Nephron progenitor cell (in vitro differentiated cells): ENCODE measurements at regions not wholly inside any gene's neighbourhood (a gene's known extent, or its start where the extent isn't known, plus 50 kb on each side); places are given as distances from the start of the nearest gene placed in this dataset.

Experiments
- DNase-seq: peaks from one replicate; pipeline ENCODE4 v3.0.0; 2021
- H3K27ac Mint-ChIP-seq: 2 replicates; pipeline ENCODE4 v1.8.0; 2021; ENCODE audit warnings: mild to moderate bottlenecking, moderate library complexity, mixed read lengths
- H3K27me3 Mint-ChIP-seq: 2 replicates; pipeline ENCODE4 v1.8.0; 2021; ENCODE audit warnings: mild to moderate bottlenecking, low read depth, mixed read lengths; ENCODE audit not compliant: poor library complexity
- H3K36me3 Mint-ChIP-seq: 2 replicates; pipeline ENCODE4 v1.8.0; 2021; ENCODE audit warnings: low read depth, mixed read lengths
- H3K4me1 Mint-ChIP-seq: 2 replicates; pipeline ENCODE4 v1.8.0; 2021; ENCODE audit warnings: mixed read lengths
- H3K4me3 Mint-ChIP-seq: 2 replicates; pipeline ENCODE4 v1.8.0; 2021; ENCODE audit warnings: mild to moderate bottlenecking, moderate library complexity, mixed read lengths
- H3K9me3 Mint-ChIP-seq: 2 replicates; pipeline ENCODE4 v1.8.0; 2021; ENCODE audit warnings: mild to moderate bottlenecking, moderate library complexity, mixed read lengths
- TF ChIP-seq, protein P1 (sequence below): fragments of 200-600 bp; sonication (generic); IDR thresholded peaks from 2 replicates; pipeline ENCODE4 v1.5.0; 2021; ENCODE audit warnings: antibody characterized with exemption

DNA sequence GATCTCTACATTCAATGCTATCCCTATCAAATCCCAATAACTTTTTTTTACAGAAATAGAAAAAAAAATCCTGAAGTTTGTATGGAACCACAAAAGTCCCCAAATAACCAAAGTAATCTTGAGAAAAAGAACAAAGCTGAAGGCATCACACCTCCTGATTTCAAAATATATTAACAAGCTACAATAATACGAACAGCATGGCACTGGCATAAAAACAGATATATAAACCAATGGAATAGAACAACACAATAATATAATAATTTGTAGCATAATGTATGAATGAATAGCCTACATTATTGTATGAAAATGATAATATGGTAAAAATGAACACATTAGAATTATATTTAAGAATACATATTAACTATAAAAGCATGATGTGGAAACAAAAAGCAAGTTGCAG lies 76.7 kb upstream of the TMC3 start:
- Mint-ChIP-seq H3K4me1 (no peaks in the 10 kb centered on the region), H3K27ac (no peak overlapping the region), H3K9me3 (peaks cover 54% of the 10 kb centered on the region), H3K27me3 (peaks cover 11% of the 10 kb centered on the region), H3K36me3 (no peaks in the 10 kb centered on the region), H3K4me3 (no peak overlapping the region)
- no peak for DNase-seq
- TF ChIP-seq, protein P1, sequence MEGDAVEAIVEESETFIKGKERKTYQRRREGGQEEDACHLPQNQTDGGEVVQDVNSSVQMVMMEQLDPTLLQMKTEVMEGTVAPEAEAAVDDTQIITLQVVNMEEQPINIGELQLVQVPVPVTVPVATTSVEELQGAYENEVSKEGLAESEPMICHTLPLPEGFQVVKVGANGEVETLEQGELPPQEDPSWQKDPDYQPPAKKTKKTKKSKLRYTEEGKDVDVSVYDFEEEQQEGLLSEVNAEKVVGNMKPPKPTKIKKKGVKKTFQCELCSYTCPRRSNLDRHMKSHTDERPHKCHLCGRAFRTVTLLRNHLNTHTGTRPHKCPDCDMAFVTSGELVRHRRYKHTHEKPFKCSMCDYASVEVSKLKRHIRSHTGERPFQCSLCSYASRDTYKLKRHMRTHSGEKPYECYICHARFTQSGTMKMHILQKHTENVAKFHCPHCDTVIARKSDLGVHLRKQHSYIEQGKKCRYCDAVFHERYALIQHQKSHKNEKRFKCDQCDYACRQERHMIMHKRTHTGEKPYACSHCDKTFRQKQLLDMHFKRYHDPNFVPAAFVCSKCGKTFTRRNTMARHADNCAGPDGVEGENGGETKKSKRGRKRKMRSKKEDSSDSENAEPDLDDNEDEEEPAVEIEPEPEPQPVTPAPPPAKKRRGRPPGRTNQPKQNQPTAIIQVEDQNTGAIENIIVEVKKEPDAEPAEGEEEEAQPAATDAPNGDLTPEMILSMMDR: no peak

DNA sequence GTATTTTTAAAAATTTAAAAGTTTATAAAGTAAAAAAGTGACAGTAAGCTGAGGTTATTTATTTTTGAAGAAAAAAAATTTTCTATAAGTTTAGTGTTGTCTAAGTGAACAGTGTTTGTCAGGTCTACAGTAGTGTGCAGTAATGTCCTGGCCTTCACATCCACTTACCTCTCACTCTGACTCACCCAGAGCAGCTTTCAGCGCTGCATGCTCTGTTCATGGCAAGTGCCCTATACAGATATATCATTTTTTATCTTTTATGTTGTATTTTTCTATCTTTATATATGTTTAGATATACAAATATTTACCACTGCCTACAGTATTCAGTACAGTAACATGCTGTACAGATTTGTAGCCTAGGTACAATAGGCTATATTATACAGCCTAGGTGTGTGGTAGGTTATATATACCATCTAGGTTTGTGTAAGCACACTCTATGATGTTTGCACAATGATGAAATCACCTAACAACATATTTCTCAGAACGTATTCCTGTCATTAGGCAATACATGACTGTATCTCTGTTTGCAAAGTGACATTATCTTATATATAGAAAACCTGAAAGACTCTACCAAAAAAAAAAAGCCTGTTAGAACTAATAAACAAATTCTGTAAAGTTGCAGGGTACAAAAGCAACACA lies 75.9 kb upstream of the TMC3 start:
- Mint-ChIP-seq H3K27ac (no peak overlapping the region), H3K4me3 (no peak overlapping the region), H3K36me3 (no peaks in the 10 kb centered on the region), H3K27me3 (peaks cover 11% of the 10 kb centered on the region), H3K9me3 (peaks cover 54% of the 10 kb centered on the region), H3K4me1 (no peaks in the 10 kb centered on the region)
- TF ChIP-seq, protein P1: no peak
- no peak for DNase-seq

DNA sequence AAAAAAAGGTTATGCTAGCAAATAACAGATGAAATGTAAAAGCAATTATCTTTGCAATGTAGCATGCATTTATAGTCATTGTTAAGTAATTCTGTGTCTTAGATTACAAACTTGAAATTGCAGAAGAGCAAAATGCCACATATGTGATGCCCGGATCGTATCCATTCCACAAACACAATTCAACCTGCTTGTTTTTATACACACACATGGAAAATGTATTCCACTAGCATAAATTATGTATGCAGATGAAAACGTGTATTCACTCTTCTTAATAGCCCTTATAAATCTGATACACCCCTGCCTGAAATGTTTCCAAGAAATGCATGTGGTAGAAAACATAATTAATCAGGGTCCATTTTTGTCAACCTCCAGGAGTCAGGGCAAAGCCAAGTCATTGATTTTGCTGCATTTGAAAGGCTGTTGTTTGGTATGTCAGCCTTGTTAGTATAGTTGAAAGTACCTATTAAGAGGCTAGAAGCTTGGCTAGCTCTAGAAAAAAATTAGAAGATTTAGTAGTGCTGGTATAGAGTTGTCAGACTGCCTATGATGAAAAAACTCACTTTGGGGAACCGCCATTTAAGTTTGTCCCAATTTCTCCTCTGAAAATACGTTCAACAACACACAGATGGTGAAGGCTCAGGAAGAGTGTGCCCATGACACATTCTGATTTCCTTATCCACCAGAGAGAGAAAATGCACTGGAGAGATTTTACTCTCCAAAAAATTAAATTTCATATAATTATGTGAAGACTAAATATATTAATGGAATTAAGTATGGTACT lies 69.2 kb upstream of the TMC3 start:
- Mint-ChIP-seq H3K36me3 (no peaks in the 10 kb centered on the region), H3K4me3 (no peak overlapping the region)

DNA sequence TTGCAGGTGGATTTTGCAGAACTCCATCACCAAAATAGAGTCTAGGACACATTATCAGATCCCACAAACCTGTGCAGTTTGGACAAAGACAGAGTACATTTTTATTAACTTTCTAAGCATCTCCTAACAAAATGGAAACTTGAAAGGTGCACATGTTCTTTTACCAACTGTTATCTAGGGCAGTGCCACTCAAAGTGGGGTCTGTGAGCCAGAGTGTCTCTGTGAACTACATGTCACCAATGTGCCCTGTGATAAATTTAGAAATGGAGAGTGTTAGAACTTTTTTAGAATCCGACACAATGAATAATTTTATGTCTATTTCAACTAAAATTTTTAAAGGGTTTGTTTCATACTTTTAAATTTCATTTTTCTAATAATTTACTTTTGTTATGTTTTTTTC lies 68.4 kb upstream of the TMC3 start:
- Mint-ChIP-seq H3K9me3 (peaks cover 18% of the 10 kb centered on the region), H3K4me1 (no peaks in the 10 kb centered on the region), H3K4me3 (no peak overlapping the region), H3K36me3 (no peaks in the 10 kb centered on the region), H3K27ac (no peak overlapping the region), H3K27me3 (peaks cover 4% of the 10 kb centered on the region)
- TF ChIP-seq, protein P1: no peak
- no peak for DNase-seq

More for the DNA sequence above, 69.2 kb upstream of the TMC3 start:
- Mint-ChIP-seq H3K27me3 (peaks cover 4% of the 10 kb centered on the region), H3K27ac (no peak overlapping the region), H3K4me1 (no peaks in the 10 kb centered on the region), H3K9me3 (peaks cover 21% of the 10 kb centered on the region)
- DNase-seq: no peak
- TF ChIP-seq, protein P1: no peak

DNA sequence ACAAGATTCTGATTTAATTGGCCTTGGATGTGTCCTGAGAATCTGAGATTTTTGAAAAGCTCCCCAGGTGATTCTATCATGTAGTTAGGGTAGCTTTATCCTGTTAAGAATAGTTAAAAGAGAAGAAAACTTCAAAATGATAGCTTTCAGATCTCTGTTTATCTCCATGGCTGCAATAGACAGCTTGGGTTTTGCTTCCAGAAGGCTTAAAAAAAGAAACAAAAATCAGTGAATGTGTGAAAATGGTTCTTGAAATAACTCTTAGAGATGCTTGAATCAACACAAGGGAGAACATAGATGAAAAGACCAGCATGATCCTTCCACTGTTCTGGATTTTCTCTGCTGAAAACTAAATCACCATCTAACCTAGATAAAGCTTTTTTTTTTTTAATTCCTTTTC lies 60.8 kb upstream of the TMC3 start:
- H3K9me3 Mint-ChIP-seq: peaks cover 16% of the 10 kb centered on the region
- DNase-seq: no peak

More for the DNA sequence above, 60.8 kb upstream of the TMC3 start:
- H3K36me3 Mint-ChIP-seq: peaks cover 7% of the 10 kb centered on the region
- H3K4me1 Mint-ChIP-seq: peaks cover 13% of the 10 kb centered on the region
- no peak overlapping the region for H3K27ac Mint-ChIP-seq
- TF ChIP-seq, protein P1: no peak
- H3K27me3 Mint-ChIP-seq: peaks cover 4% of the 10 kb centered on the region
- H3K4me3 Mint-ChIP-seq: no peak overlapping the region
